ENCODE measurements at regions not wholly inside any gene's neighbourhood (a gene's known extent, or its start where the extent isn't known, plus 50 kb on each side); places are given as distances from the start of the nearest gene placed in this dataset.

- TF ChIP-seq, protein P1, sequence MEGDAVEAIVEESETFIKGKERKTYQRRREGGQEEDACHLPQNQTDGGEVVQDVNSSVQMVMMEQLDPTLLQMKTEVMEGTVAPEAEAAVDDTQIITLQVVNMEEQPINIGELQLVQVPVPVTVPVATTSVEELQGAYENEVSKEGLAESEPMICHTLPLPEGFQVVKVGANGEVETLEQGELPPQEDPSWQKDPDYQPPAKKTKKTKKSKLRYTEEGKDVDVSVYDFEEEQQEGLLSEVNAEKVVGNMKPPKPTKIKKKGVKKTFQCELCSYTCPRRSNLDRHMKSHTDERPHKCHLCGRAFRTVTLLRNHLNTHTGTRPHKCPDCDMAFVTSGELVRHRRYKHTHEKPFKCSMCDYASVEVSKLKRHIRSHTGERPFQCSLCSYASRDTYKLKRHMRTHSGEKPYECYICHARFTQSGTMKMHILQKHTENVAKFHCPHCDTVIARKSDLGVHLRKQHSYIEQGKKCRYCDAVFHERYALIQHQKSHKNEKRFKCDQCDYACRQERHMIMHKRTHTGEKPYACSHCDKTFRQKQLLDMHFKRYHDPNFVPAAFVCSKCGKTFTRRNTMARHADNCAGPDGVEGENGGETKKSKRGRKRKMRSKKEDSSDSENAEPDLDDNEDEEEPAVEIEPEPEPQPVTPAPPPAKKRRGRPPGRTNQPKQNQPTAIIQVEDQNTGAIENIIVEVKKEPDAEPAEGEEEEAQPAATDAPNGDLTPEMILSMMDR (conservative IDR thresholded peaks at IDR 0.05 in 1 of 2, IDR thresholded peaks at IDR 0.05 in 1 of 2; ENCODE audit: low read depth in 1 of 2, low read length in 2 of 2), result no peak
- no peak for TF ChIP-seq EZH2 (IDR thresholded peaks at IDR 0.05; ENCODE audit: low read length, missing control alignments)
These were observed 167.7 kb upstream of the RASA1 start for GRCh38 chr5:87099968-87100367.
